Smooth muscle cell (in vitro differentiated cells): ENCODE measurements at regions not wholly inside any gene's neighbourhood (a gene's known extent, or its start where the extent isn't known, plus 50 kb on each side); places are given as distances from the start of the nearest gene placed in this dataset.
"Not testable (repeated sequence)": the region's sequence is repeated elsewhere in the genome, so short reads cannot be mapped to it uniquely, and the experiment has no call there.

Experiments used
- DNase-seq: peaks from one replicate; lab custom pipeline; 2025; ENCODE audit not compliant: unreplicated experiment; lab: John Stamatoyannopoulos, UW
- H2AFZ ChIP-seq: fragments of 200-600 bp; sonication (generic); 2 replicates; pipeline ENCODE4 v1.6.0; 2016; ENCODE audit warnings: antibody characterized with exemption, low read depth, mild to moderate bottlenecking
- H3F3A ChIP-seq: fragments of 200-600 bp; sonication (generic); 2 replicates; pipeline ENCODE4 v1.6.0; 2017; ENCODE audit warnings: antibody characterized with exemption, low read depth
- H3K27ac ChIP-seq: fragments of 200-600 bp; sonication (generic); 2 replicates; pipeline ENCODE4 v1.5.1; 2016; ENCODE audit warnings: low read depth, mild to moderate bottlenecking
- H3K27me3 ChIP-seq: fragments of 200-600 bp; sonication (generic); 2 replicates; pipeline ENCODE4 v1.6.1; 2016; ENCODE audit warnings: low read depth, mild to moderate bottlenecking
- H3K36me3 ChIP-seq: fragments of 200-600 bp; sonication (generic); 2 replicates; pipeline ENCODE4 v1.5.1; 2016; ENCODE audit warnings: low read depth
- H3K4me1 ChIP-seq: fragments of 200-600 bp; sonication (generic); 2 replicates; pipeline ENCODE4 v1.5.1; 2016; ENCODE audit warnings: low read depth
- H3K4me2 ChIP-seq: fragments of 200-600 bp; sonication (generic); 2 replicates; pipeline ENCODE4 v1.6.0; 2016; ENCODE audit warnings: mild to moderate bottlenecking
- H3K4me3 ChIP-seq: fragments of 200-600 bp; sonication (generic); 2 replicates; pipeline ENCODE4 v1.5.1; 2016; ENCODE audit warnings: mild to moderate bottlenecking
- H3K79me2 ChIP-seq: fragments of 200-600 bp; sonication (generic); 2 replicates; pipeline ENCODE4 v1.6.0; 2016; ENCODE audit warnings: low read depth, mild to moderate bottlenecking
- H3K9ac ChIP-seq: fragments of 200-600 bp; sonication (generic); 2 replicates; pipeline ENCODE4 v1.6.0; 2016; ENCODE audit warnings: low read depth
- H3K9me3 ChIP-seq: fragments of 200-600 bp; sonication (generic); replicated peaks from 2 replicates; pipeline ENCODE4 v1.5.1; 2016; ENCODE audit warnings: low read depth
- H4K20me1 ChIP-seq: fragments of 200-600 bp; sonication (generic); 2 replicates; pipeline ENCODE4 v1.6.0; 2016; ENCODE audit warnings: low read depth
- WGBS: methylation state at CpG from one replicate; pipeline ENCODE4 v1.1.7; 2016; ENCODE audit warnings: low lambda C conversion rate; 5-methylcytosine and 5-hydroxymethylcytosine counted together
- TF ChIP-seq, protein P1 (sequence below): fragments of 200-600 bp; sonication (generic); IDR thresholded peaks from 2 replicates; pipeline ENCODE4 v1.5.1; 2017; ENCODE audit warnings: borderline replicate concordance, mild to moderate bottlenecking, antibody characterized with exemption; ENCODE audit not compliant: insufficient read depth, poor library complexity, severe bottlenecking

DNA sequence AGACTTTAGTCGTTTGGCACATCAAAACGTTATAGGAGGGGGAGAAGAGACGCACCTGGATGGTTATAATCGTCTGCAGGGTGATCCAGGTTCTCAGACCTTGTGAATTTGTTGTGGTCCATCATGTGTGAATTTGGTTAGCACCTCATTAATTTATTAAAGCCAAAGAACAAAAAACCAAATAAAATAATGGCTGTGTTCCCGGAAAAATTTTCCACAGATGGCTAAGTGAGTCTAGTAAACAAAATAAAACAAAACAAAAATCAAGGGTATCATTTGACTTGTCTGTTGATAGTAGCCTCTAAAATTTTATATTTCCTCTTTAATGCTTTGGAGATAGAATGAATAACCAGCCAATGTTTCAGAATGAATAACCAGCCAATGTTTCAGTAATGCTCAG, 119.7 kb downstream of the ACTBL2 start:
- Histone ChIP-seq H3K36me3 (no peaks in the 10 kb centered on the region), H4K20me1 (no peaks in the 10 kb centered on the region), H3K4me2 (no peak overlapping the region), H3K4me1 (peaks cover 5% of the 10 kb centered on the region), H3K9ac (no peak overlapping the region), H3F3A (no peaks in the 10 kb centered on the region), H3K9me3 (no peaks in the 10 kb centered on the region), H3K4me3 (no peak overlapping the region), H3K27me3 (no peaks in the 10 kb centered on the region), H3K79me2 (no peaks in the 10 kb centered on the region), H3K27ac (no peak overlapping the region), H2AFZ (no peak overlapping the region)
- WGBS = 96% methylated on average over 5 of the region's 5 CpGs
- TF ChIP-seq, protein P1, sequence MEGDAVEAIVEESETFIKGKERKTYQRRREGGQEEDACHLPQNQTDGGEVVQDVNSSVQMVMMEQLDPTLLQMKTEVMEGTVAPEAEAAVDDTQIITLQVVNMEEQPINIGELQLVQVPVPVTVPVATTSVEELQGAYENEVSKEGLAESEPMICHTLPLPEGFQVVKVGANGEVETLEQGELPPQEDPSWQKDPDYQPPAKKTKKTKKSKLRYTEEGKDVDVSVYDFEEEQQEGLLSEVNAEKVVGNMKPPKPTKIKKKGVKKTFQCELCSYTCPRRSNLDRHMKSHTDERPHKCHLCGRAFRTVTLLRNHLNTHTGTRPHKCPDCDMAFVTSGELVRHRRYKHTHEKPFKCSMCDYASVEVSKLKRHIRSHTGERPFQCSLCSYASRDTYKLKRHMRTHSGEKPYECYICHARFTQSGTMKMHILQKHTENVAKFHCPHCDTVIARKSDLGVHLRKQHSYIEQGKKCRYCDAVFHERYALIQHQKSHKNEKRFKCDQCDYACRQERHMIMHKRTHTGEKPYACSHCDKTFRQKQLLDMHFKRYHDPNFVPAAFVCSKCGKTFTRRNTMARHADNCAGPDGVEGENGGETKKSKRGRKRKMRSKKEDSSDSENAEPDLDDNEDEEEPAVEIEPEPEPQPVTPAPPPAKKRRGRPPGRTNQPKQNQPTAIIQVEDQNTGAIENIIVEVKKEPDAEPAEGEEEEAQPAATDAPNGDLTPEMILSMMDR = no peak
- no peak for DNase-seq

DNA sequence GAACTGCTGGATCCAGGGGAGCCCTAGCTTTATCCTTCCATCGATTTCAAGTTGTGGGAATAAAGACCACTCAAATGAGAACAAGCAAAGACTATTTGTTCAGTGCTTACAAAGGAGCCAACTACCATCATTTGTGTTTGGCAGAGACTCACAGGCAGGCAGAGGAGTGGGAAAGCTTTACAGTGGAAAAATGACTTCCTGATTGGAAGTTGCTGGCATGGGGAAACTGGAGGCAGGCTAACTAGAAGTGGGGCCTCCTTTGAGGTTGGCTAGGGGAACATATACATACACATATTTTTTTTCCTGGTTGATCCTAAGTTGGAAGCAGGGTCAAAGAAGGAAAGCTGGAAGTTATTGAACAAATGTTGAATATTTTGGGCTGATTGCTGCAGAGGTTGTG, 121.7 kb downstream of the ACTBL2 start:
- 95% methylated on average over 1 of the region's 1 CpG for WGBS
- Histone ChIP-seq H3F3A (no peaks in the 10 kb centered on the region), H3K4me3 (no peak overlapping the region), H3K27ac (no peak overlapping the region), H2AFZ (no peak overlapping the region), H4K20me1 (no peaks in the 10 kb centered on the region), H3K36me3 (no peaks in the 10 kb centered on the region), H3K4me2 (no peak overlapping the region), H3K9ac (no peak overlapping the region), H3K27me3 (no peaks in the 10 kb centered on the region), H3K4me1 (no peaks in the 10 kb centered on the region), H3K9me3 (no peaks in the 10 kb centered on the region), H3K79me2 (no peaks in the 10 kb centered on the region)
- DNase-seq = no peak
- TF ChIP-seq, protein P1 = no peak

DNA sequence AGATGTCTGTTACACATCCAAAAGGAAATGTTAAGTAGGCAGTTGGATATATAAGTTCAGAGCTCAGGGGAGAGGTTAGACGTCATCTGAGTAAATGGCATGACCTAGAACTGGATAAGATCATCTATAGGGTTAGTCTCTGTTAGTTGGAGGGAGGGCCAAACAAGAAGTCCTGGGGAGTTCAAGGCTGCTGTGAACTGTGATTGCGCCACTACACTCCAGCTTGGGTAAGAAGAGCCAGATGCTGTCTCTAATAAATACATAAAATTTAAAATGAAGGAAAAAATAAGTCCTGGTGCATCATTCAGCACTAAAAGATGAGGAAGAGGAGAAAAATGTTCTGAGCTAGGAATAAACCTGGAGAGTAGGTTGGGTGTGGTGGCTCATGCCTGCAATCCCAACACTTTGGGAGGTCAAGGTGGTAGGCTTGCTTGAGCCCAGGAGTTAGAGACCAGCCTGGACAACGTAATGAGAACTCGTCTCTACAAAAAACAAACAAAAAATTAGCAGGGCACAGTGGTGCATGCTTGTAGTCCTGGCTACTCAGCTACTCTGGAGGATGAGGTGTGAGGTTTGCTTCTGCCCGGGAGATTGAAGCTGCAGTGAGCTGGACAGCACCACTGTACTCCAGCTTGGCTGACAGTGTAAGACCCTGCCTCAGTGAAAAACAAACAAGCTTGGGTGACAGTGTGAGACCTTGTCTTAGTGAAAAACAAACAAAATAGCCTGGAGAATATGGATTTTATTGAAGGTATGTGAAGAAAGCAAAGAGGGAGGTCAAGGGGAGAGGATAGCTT, 123.6 kb downstream of the ACTBL2 start:
- Histone ChIP-seq H3K9ac (no peak overlapping the region), H4K20me1 (no peaks in the 10 kb centered on the region), H3K4me2 (no peak overlapping the region), H3F3A (no peaks in the 10 kb centered on the region), H3K27me3 (no peaks in the 10 kb centered on the region), H3K4me1 (no peaks in the 10 kb centered on the region), H3K79me2 (no peaks in the 10 kb centered on the region), H3K4me3 (no peak overlapping the region), H3K9me3 (no peaks in the 10 kb centered on the region), H2AFZ (no peak overlapping the region), H3K36me3 (no peaks in the 10 kb centered on the region), H3K27ac (no peak overlapping the region)
- 85% methylated on average over 5 of the region's 5 CpGs for WGBS
- DNase-seq = no peak
- TF ChIP-seq, protein P1 = no peak

DNA sequence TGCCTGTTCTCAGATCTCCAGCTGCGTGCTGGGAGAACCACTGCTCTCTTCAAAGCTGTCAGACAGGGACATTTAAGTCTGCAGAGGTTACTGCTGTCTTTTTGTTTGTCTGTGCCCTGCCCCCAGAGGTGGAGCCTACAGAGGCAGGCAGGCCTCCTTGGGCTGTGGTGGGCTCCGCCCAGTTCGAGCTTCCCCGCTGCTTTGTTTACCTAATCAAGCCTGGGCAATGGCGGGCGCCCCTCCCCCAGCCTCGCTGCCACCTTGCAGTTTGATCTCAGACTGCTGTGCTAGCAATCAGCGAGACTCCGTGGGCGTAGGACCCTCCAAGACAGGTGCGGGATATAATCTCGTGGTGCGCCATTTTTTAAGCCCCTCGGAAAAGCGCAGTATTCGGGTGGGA, 125.8 kb downstream of the ACTBL2 start:
- not testable (repeated sequence) for H3K27me3 ChIP-seq, H3K4me2 ChIP-seq, H3K9me3 ChIP-seq, H3K27ac ChIP-seq, H4K20me1 ChIP-seq, H3K4me3 ChIP-seq, DNase-seq, H3K4me1 ChIP-seq, H3K79me2 ChIP-seq, H3K36me3 ChIP-seq, H3K9ac ChIP-seq, H2AFZ ChIP-seq, H3F3A ChIP-seq
- WGBS = 44% methylated on average over 7 of the region's 16 CpGs
